NCI-H748 (cell line): ENCODE measurements at regions not wholly inside any gene's neighbourhood (a gene's known extent, or its start where the extent isn't known, plus 50 kb on each side); places are given as distances from the start of the nearest gene placed in this dataset.
"Not testable (repeated sequence)": the region's sequence is repeated elsewhere in the genome, so short reads cannot be mapped to it uniquely, and the experiment has no call there.

Experiments used
- DNase-seq: peaks from one replicate; lab custom pipeline; 2025; ENCODE audit not compliant: unreplicated experiment; lab: John Stamatoyannopoulos, UW

- no peak for DNase-seq
Observed at GRCh38 chr5:164255598-164256213, 750.3 kb downstream of the MAT2B start.

GRCh38 chr5:164256351-164256750, 750.9 kb downstream of the MAT2B start:
- DNase-seq, result no peak

GRCh38 chr5:164256954-164257353, 751.5 kb downstream of the MAT2B start:
- no peak for DNase-seq

GRCh38 chr5:164265566-164265965, 760.1 kb downstream of the MAT2B start:
- no peak for DNase-seq

- no peak for DNase-seq
Observed at GRCh38 chr5:164266571-164266970, 761.2 kb downstream of the MAT2B start.

GRCh38 chr5:164277720-164278119, 772.3 kb downstream of the MAT2B start:
- DNase-seq, result no peak

- DNase-seq, result no peak
Observed at GRCh38 chr5:164289526-164289925, 784.1 kb downstream of the MAT2B start.

GRCh38 chr5:164296603-164297080, 791.2 kb downstream of the MAT2B start:
- peak; percentile 70 for DNase-seq

GRCh38 chr5:164298165-164298564, 792.7 kb downstream of the MAT2B start:
- no peak for DNase-seq

GRCh38 chr5:164300295-164300694, 794.9 kb downstream of the MAT2B start:
- no peak for DNase-seq

GRCh38 chr5:164301136-164301535, 795.7 kb downstream of the MAT2B start:
- no peak for DNase-seq

GRCh38 chr5:164301708-164302107, 796.3 kb downstream of the MAT2B start:
- no peak for DNase-seq

GRCh38 chr5:164302533-164303235, 797.3 kb downstream of the MAT2B start:
- DNase-seq, result no peak

GRCh38 chr5:164303646-164304215, 798.3 kb downstream of the MAT2B start:
- no peak for DNase-seq

GRCh38 chr5:164306662-164307061, 801.2 kb downstream of the MAT2B start:
- no peak for DNase-seq

- no peak for DNase-seq
Observed at GRCh38 chr5:164312801-164313200, 807.4 kb downstream of the MAT2B start.

GRCh38 chr5:164317676-164318075, 812.3 kb downstream of the MAT2B start:
- no peak for DNase-seq

- no peak for DNase-seq
Observed at GRCh38 chr5:164319161-164319560, 813.7 kb downstream of the MAT2B start.

GRCh38 chr5:164324239-164324638, 818.8 kb downstream of the MAT2B start:
- DNase-seq, result no peak

- DNase-seq, result no peak
Observed at GRCh38 chr5:164326219-164326618, 820.8 kb downstream of the MAT2B start.

GRCh38 chr5:164327166-164327565, 821.7 kb downstream of the MAT2B start:
- DNase-seq, result not testable (repeated sequence)
